ENCODE measurements at regions not wholly inside any gene's neighbourhood (a gene's known extent, or its start where the extent isn't known, plus 50 kb on each side); places are given as distances from the start of the nearest gene placed in this dataset.

DNA sequence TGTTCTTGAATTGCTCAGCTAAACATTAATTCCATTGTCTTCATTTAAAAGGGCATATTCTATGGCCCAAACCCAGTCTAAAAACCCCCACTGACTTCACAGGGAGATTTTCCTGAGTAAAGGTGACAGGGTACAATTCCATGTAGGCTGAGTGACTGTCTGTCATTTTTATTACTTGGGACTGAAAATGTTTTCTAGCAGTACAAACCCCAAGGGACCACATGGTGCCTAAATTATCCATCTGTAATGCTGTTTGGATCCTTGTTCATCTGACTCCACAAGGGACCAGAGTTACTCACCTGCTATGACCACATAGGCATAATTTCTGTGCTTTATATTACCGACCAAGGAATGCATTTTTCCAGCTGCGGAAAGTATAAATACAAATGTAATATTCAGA lies 349.1 kb downstream of the ZNF608 start:
- Histone ChIP-seq H3K9me3 (ENCODE audit: control insufficient read depth, low read length) (no peaks in the 10 kb centered on the region), H3K27ac (ENCODE audit: low read depth in 1 of 2, low read length in 2 of 2) (no peak overlapping the region), H3K27me3 (ENCODE audit: control insufficient read depth in 1 of 2, insufficient read depth in 2 of 2, low read length in 1 of 2) (no peaks in the 10 kb centered on the region), H3K36me3 (ENCODE audit: control insufficient read depth in 1 of 2, insufficient read depth in 2 of 2, low read length in 1 of 2) (no peaks in the 10 kb centered on the region), H3K4me1 (ENCODE audit: control insufficient read depth in 1 of 2, insufficient read depth in 2 of 2, low read length in 2 of 2) (peaks cover 3 to 4% of the 10 kb centered on the region in 2 donors), H3K4me3 (ENCODE audit: low read length in 2 of 2) (no peak overlapping the region)
- intact Hi-C loops (cut with DNase I): no loop called here
- DNase-seq: no peak
- WGBS, 2 donors: 94% methylated on average over 2 of the region's 2 CpGs
- ATAC-seq (ENCODE audit: low FRiP score): no peak

DNA sequence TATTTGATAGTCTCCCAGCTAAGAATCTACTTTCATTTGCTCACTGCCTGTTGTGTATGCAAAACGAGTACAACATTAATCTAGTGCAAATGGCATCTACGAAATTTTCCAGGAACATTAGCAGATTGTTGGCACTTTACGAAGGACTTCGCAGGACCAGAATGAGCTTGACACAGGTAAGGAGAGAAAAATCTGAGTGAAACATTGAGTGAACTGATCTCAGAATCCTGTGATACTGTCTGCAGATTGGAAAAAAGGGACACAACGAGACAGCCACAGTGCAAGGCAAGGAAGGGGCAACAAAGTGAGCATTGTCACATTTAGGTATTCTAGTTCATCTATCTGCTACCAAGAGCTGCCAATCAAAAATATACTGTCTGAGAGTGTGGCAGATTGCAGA lies 350.5 kb downstream of the ZNF608 start:
- no peaks in the 10 kb centered on the region for H3K36me3 ChIP-seq (ENCODE audit: control insufficient read depth in 1 of 2, insufficient read depth in 2 of 2, low read length in 1 of 2)
- ATAC-seq (ENCODE audit: low FRiP score) (no peak), DNase-seq (no peak)
- 73 to 83% methylated on average over 5 of the region's 5 CpGs for WGBS, 2 donors
- peaks cover 0 to 4% of the 10 kb centered on the region in 2 donors for H3K4me1 ChIP-seq (ENCODE audit: control insufficient read depth in 1 of 2, insufficient read depth in 2 of 2, low read length in 2 of 2)
- no peaks in the 10 kb centered on the region for H3K27me3 ChIP-seq (ENCODE audit: control insufficient read depth in 1 of 2, insufficient read depth in 2 of 2, low read length in 1 of 2)
- no peak overlapping the region for H3K27ac ChIP-seq (ENCODE audit: low read depth in 1 of 2, low read length in 2 of 2)
- intact Hi-C loops (cut with DNase I): no loop called here
- H3K9me3 ChIP-seq (ENCODE audit: control insufficient read depth, low read length): no peaks in the 10 kb centered on the region
- H3K4me3 ChIP-seq (ENCODE audit: low read length in 2 of 2): no peak overlapping the region

DNA sequence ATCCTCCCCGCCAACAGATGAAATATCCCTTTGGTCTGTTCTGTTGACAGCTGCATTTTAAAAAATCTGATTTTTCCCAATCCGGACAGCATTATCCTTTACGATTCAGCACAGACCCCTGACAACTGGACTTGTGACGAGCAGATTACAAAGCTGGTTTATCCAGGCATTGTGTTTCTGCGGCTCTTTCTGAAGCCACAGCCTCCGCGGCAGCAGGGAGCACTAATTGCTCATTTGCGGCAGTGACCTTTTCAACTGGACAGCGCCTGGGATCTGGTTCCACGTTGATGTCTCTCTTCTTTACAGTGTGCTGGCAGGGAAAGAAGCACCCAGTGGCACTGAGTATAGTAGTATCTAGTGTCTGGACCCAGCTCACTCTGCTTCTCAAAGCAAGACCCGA lies 351.2 kb downstream of the ZNF608 start:
- no peaks in the 10 kb centered on the region for H3K9me3 ChIP-seq (ENCODE audit: control insufficient read depth, low read length)
- H3K36me3 ChIP-seq (ENCODE audit: control insufficient read depth in 1 of 2, insufficient read depth in 2 of 2, low read length in 1 of 2): no peaks in the 10 kb centered on the region
- no peak overlapping the region for H3K4me3 ChIP-seq (ENCODE audit: low read length in 2 of 2)
- H3K27ac ChIP-seq (ENCODE audit: low read depth in 1 of 2, low read length in 2 of 2): no peak overlapping the region
- H3K4me1 ChIP-seq (ENCODE audit: control insufficient read depth in 1 of 2, insufficient read depth in 2 of 2, low read length in 2 of 2): peaks cover 0 to 4% of the 10 kb centered on the region in 2 donors
- ATAC-seq (ENCODE audit: low FRiP score) (no peak), DNase-seq (no peak)
- WGBS, 2 donors: 72 to 75% methylated on average over 11 of the region's 11 CpGs
- intact Hi-C loops (cut with DNase I): no loop called here
- H3K27me3 ChIP-seq (ENCODE audit: control insufficient read depth in 1 of 2, insufficient read depth in 2 of 2, low read length in 1 of 2): no peaks in the 10 kb centered on the region

DNA sequence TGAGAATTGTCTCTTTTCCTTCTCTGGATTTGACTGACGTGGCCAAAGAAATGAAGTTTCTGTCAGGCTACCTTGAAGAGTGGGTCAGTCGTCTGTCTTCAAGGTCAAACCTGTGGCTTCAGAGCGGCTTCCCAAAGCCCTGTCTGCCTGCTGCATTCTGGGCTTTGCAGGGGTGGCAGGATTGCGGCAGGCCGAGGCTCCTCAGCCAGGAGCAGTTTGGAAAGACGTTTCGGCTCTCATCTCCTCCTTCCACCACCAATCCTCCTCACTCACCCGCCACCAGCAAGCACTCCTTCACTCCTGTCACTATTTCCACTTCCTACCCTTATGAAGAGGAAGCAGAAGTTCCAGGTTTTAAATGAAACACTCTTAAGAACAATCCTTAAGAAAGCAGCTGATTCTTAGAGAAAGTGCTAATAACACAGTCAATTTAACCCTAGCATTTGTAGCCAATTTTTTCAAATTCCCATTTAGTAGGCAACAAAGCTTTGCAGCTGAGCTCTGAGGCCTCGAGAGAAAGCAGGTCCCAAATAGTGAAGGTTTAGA lies 351.7 kb downstream of the ZNF608 start:
- Histone ChIP-seq H3K9me3 (ENCODE audit: control insufficient read depth, low read length) (no peaks in the 10 kb centered on the region), H3K27me3 (ENCODE audit: control insufficient read depth in 1 of 2, insufficient read depth in 2 of 2, low read length in 1 of 2) (no peaks in the 10 kb centered on the region), H3K36me3 (ENCODE audit: control insufficient read depth in 1 of 2, insufficient read depth in 2 of 2, low read length in 1 of 2) (no peaks in the 10 kb centered on the region), H3K27ac (ENCODE audit: low read depth in 1 of 2, low read length in 2 of 2) (no peak overlapping the region), H3K4me1 (ENCODE audit: control insufficient read depth in 1 of 2, insufficient read depth in 2 of 2, low read length in 2 of 2) (peaks cover 0 to 4% of the 10 kb centered on the region in 2 donors), H3K4me3 (ENCODE audit: low read length in 2 of 2) (no peak overlapping the region)
- no peak for ATAC-seq (ENCODE audit: low FRiP score)
- no peak for DNase-seq
- 82 to 83% methylated on average over 9 of the region's 9 CpGs for whole genome bisulfite sequencing, 2 donors
- intact Hi-C loops (cut with DNase I): no loop called here

DNA sequence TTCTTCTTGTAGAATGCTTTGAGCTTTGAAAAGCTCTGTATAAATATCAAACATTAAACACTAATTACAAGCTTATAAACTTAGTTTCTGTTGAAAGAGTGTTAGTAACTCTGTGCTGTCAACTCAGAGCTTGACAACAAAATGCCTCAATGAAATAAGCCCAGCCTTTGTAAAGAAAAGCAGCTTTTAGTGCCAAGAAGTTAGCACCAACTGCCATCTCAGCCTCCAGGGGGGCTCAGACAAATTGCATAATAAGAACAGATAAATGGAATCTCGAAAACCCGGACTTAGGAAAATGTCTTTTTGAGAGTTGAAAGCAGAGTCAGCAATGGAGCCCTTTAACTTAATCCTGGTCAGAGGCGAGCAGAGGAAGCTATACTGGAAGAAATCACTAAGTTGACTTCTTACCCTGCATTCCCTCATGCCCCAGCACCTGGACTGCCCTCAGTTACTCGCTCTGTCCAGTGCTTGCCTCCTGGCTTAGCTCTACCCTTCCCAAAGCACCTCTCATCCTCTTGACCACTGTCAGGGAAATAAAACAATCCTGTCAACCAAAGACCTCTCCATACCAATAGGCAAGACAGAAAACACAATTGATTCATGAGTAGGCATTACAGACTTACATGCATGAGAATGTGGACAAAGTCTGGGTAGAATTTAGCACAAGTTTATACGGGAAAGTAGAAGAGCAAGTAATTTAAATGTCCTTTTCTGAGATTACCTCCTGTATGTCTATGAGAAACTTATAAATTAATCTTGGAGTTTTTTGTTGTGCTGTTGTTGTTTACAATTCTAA lies 352.7 kb downstream of the ZNF608 start:
- no peak for ATAC-seq (ENCODE audit: low FRiP score)

DNA sequence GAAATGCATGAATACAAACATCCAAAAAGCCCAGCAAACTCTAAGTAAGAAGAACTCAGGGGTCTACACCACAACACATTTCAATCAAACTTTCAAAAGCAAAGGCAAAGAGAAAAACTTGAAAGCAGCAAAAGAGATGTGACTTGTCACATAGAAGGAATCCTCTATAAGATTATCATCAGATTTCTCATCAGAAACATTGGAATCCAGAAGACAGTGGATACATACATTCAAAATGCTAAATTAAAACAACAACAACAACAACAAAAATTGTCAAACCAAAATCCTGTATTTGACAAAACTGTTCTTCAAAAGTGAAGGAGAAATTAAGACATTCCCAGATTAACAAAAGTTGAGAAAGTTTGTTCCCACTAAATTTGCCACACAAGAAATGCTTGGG lies 362.7 kb downstream of the ZNF608 start:
- H3K27ac ChIP-seq (ENCODE audit: low read depth in 1 of 2, low read length in 2 of 2): no peak overlapping the region
- DNase-seq (no peak), ATAC-seq (ENCODE audit: low FRiP score) (no peak)
- intact Hi-C loops (cut with DNase I): no loop called here
- H3K4me1 ChIP-seq (ENCODE audit: control insufficient read depth in 1 of 2, insufficient read depth in 2 of 2, low read length in 2 of 2): no peaks in the 10 kb centered on the region
- H3K4me3 ChIP-seq (ENCODE audit: low read length in 2 of 2): no peak overlapping the region
- no peaks in the 10 kb centered on the region for H3K27me3 ChIP-seq (ENCODE audit: control insufficient read depth in 1 of 2, insufficient read depth in 2 of 2, low read length in 1 of 2)
- H3K9me3 ChIP-seq (ENCODE audit: control insufficient read depth, low read length): peaks cover 3% of the 10 kb centered on the region
- H3K36me3 ChIP-seq (ENCODE audit: control insufficient read depth in 1 of 2, insufficient read depth in 2 of 2, low read length in 1 of 2): no peaks in the 10 kb centered on the region

More for the DNA sequence above, 352.7 kb downstream of the ZNF608 start:
- Histone ChIP-seq H3K9me3 (ENCODE audit: control insufficient read depth, low read length) (no peaks in the 10 kb centered on the region), H3K36me3 (ENCODE audit: control insufficient read depth in 1 of 2, insufficient read depth in 2 of 2, low read length in 1 of 2) (no peaks in the 10 kb centered on the region), H3K4me3 (ENCODE audit: low read length in 2 of 2) (no peak overlapping the region), H3K27ac (ENCODE audit: low read depth in 1 of 2, low read length in 2 of 2) (no peak overlapping the region), H3K4me1 (ENCODE audit: control insufficient read depth in 1 of 2, insufficient read depth in 2 of 2, low read length in 2 of 2) (peaks cover 0 to 4% of the 10 kb centered on the region in 2 donors), H3K27me3 (ENCODE audit: control insufficient read depth in 1 of 2, insufficient read depth in 2 of 2, low read length in 1 of 2) (no peaks in the 10 kb centered on the region)
- 86 to 91% methylated on average over 5 of the region's 5 CpGs for WGBS, 2 donors
- no peak for DNase-seq
- intact Hi-C loops (cut with DNase I): no loop called here

DNA sequence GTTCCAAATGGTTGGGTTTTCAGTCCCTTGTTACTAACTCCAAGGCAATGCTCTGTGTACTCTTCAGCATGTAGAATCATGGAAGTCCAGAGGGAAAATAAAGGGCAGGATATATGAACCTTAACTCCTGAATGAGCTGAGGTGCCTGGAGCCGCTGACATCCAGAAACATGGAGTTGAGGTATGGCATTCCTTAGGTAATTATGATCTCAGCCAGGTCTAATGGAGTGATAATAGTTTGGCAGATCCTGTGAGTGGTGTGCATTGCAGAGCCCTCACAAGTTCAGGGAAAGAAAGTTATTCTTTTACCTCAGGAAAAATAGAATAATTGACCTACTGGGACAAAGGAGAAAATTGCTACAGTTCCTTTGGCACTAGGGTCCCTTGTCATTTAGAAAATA lies 369.1 kb downstream of the ZNF608 start:
- peaks cover 3% of the 10 kb centered on the region for H3K9me3 ChIP-seq (ENCODE audit: control insufficient read depth, low read length)
- intact Hi-C loops (cut with DNase I): no loop called here
- H3K4me1 ChIP-seq (ENCODE audit: control insufficient read depth in 1 of 2, insufficient read depth in 2 of 2, low read length in 2 of 2): no peaks in the 10 kb centered on the region
- WGBS, 2 donors: 81 to 92% methylated on average over 1 of the region's 1 CpG
- no peak for ATAC-seq (ENCODE audit: low FRiP score)
- no peak overlapping the region for H3K4me3 ChIP-seq (ENCODE audit: low read length in 2 of 2)
- no peaks in the 10 kb centered on the region for H3K27me3 ChIP-seq (ENCODE audit: control insufficient read depth in 1 of 2, insufficient read depth in 2 of 2, low read length in 1 of 2)
- H3K36me3 ChIP-seq (ENCODE audit: control insufficient read depth in 1 of 2, insufficient read depth in 2 of 2, low read length in 1 of 2): no peaks in the 10 kb centered on the region
- no peak for DNase-seq
- no peak overlapping the region for H3K27ac ChIP-seq (ENCODE audit: low read depth in 1 of 2, low read length in 2 of 2)

DNA sequence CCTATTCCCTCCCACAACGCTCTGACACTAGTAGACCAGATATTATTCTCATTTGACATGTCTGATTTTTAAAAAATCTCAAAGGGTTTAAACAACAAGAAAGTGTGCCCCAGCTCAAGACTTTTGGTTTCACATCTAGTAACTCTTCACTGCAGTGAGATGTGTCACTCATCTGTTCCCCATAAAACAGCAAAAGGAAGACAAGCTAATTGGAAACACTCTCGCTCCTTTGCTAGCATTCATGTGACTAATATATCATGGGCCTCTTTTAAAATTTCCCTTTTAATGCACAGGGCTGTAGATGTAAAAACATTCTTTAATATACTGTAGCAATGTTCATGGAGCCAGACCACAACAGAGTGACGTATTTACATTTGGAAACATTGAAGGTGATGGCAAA lies 372.6 kb downstream of the ZNF608 start:
- Histone ChIP-seq H3K4me1 (ENCODE audit: control insufficient read depth in 1 of 2, insufficient read depth in 2 of 2, low read length in 2 of 2) (peaks cover 2 to 5% of the 10 kb centered on the region in 2 donors), H3K27ac (ENCODE audit: low read depth in 1 of 2, low read length in 2 of 2) (no peak overlapping the region), H3K4me3 (ENCODE audit: low read length in 2 of 2) (no peak overlapping the region), H3K9me3 (ENCODE audit: control insufficient read depth, low read length) (no peaks in the 10 kb centered on the region), H3K36me3 (ENCODE audit: control insufficient read depth in 1 of 2, insufficient read depth in 2 of 2, low read length in 1 of 2) (no peaks in the 10 kb centered on the region), H3K27me3 (ENCODE audit: control insufficient read depth in 1 of 2, insufficient read depth in 2 of 2, low read length in 1 of 2) (no peaks in the 10 kb centered on the region)
- ATAC-seq (ENCODE audit: low FRiP score) (no peak), DNase-seq (no peak)
- WGBS, 2 donors: 96% methylated on average over 3 of the region's 3 CpGs
- intact Hi-C loops (cut with DNase I): no loop called here

DNA sequence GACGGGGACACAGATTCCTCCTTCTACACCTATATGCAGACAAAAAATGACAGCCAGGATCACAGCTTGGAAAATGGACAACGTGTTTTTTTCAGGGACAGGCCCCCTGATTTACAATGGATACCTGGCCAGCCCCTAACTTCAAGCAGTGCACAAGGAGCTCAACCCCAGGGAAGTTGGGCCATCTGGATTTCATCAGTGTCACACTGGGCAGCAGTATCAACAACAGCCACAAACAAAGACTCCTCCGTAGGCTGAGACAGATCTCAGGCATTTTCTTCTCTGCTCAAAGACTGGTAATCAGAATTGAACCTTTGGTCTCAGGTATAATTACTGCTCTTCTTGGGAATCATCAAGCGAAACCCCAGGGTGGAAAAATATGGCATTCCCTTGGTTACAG lies 374.0 kb downstream of the ZNF608 start:
- intact Hi-C loops (cut with DNase I): no loop called here
- ATAC-seq (ENCODE audit: low FRiP score): no peak
- no peaks in the 10 kb centered on the region for H3K36me3 ChIP-seq (ENCODE audit: control insufficient read depth in 1 of 2, insufficient read depth in 2 of 2, low read length in 1 of 2)

More for the DNA sequence above, 374.0 kb downstream of the ZNF608 start:
- no peaks in the 10 kb centered on the region for H3K27me3 ChIP-seq (ENCODE audit: control insufficient read depth in 1 of 2, insufficient read depth in 2 of 2, low read length in 1 of 2)
- H3K4me1 ChIP-seq (ENCODE audit: control insufficient read depth in 1 of 2, insufficient read depth in 2 of 2, low read length in 2 of 2): peaks cover 2 to 5% of the 10 kb centered on the region in 2 donors
- H3K27ac ChIP-seq (ENCODE audit: low read depth in 1 of 2, low read length in 2 of 2): no peak overlapping the region
- DNase-seq: no peak
- no peak overlapping the region for H3K4me3 ChIP-seq (ENCODE audit: low read length in 2 of 2)
- 92 to 96% methylated on average over 4 of the region's 4 CpGs for WGBS, 2 donors
- H3K9me3 ChIP-seq (ENCODE audit: control insufficient read depth, low read length): no peaks in the 10 kb centered on the region
